Heart left ventricle (tissue), 16 donors: ENCODE measurements at regions not wholly inside any gene's neighbourhood (a gene's known extent, or its start where the extent isn't known, plus 50 kb on each side); places are given as distances from the start of the nearest gene placed in this dataset.

ENCODE experiments used
- ATAC-seq, 4 donors: fragments of 200-7000 bp; cut with Tn5 transposase; one replicate each; pipeline ENCODE4 v1.9.1; 2020 to 2022; ENCODE audit warnings: moderate library complexity in 4 of 4, mild to moderate bottlenecking in 3 of 4, moderate number of reproducible peaks in 1 of 4
- DNase-seq, 5 donors: peaks; one replicate each; pipeline ENCODE4 v3.0.0-alpha.2; 2020
- H3K27ac ChIP-seq, 12 donors: fragments of 200-600 bp; sonication (generic) in 4 of 12; one replicate each; pipeline versions ENCODE4 v1.5.0 to v1.8.0; 2016 to 2022; ENCODE audit warnings: mild to moderate bottlenecking in 2 of 12
- H3K27me3 ChIP-seq, 9 donors: fragments of 200-600 bp; sonication (generic) in 2 of 9; one replicate each; pipeline versions ENCODE4 v1.5.1 to v1.8.0; 2016 to 2022; ENCODE audit warnings: mild to moderate bottlenecking in 3 of 9
- H3K36me3 ChIP-seq, 9 donors: fragments of 200-600 bp; sonication (generic) in 2 of 9; one replicate each; pipeline versions ENCODE4 v1.5.0 to v1.8.0; 2018 to 2022; ENCODE audit warnings: mild to moderate bottlenecking in 2 of 9
- H3K4me1 ChIP-seq, 12 donors: fragments of 200-600 bp; sonication (generic) in 4 of 12; one replicate each; pipeline versions ENCODE4 v1.5.0 to v1.8.0; 2016 to 2022; ENCODE audit warnings: mild to moderate bottlenecking in 3 of 12
- H3K4me3 ChIP-seq, 12 donors: fragments of 200-600 bp; sonication (generic) in 4 of 12; one replicate each; pipeline versions ENCODE4 v1.5.0 to v1.8.0; 2017 to 2022; ENCODE audit warnings: mild to moderate bottlenecking in 9 of 12, moderate library complexity in 4 of 12
- H3K9me3 ChIP-seq, 12 donors: fragments of 200-600 bp; sonication (generic) in 4 of 12; one replicate each; pipeline versions ENCODE4 v1.5.0 to v1.8.0; 2016 to 2022; ENCODE audit warnings: mild to moderate bottlenecking in 1 of 12
- CTCF ChIP-seq, 12 donors: fragments of 200-600 bp; sonication (generic) in 4 of 12; IDR thresholded peaks; one replicate each; pipeline versions ENCODE4 v1.5.0 to v1.8.0; 2018 to 2022; ENCODE audit warnings: antibody characterized with exemption in 12 of 12, mild to moderate bottlenecking in 5 of 12
- POLR2A ChIP-seq, 2 donors: fragments of 450-650 bp; IDR thresholded peaks; one replicate each; pipeline ENCODE4 v1.6.1; 2017; ENCODE audit warnings: antibody characterized with exemption in 2 of 2, mild to moderate bottlenecking in 2 of 2, moderate library complexity in 2 of 2
- WGBS, 4 donors: extraction: QIAGEN DNeasy Blood & Tissue Kit in 2 of 4; methylation state at CpG; one replicate each; pipeline versions ENCODE4 v1.1.5 to v1.1.7; 2013 to 2018; 5-methylcytosine and 5-hydroxymethylcytosine counted together
- intact Hi-C, 10 donors: fragments of 100-400 bp; cut with DNase I; formaldehyde crosslinking; loops; one replicate each; pipeline versions ENCODE4 v1.11.1 to v1.14.2; 2022
- donor health status: ischemic (EF 13 %, LVEDD 7.1; RV severe dilation, severe dysfunction).
- donor health status: healthy with polysubstance abuse.
- donor health status: DM: no; HTN: yes; CAD: no.
- donor health status: DM: no; HTN: no; CAD: no.
- donor health status: ischemic (EF 25% LVEDD 6.9; RV normal size, moderate dysfunction).
- donor health status: ischemic (EF 25% LVEDD 5.7; RV mildly dilated, moderate dysfunction).
- donor health status: healthy.
- donor health status: DM: yes; HTN: yes; CAD: no.
- donor health status: ischemic (EF 35%, LVEDD 5.7; RV mildly dilated, moderate dysfunction).
- donor health status: nonischemic (EF 11% LVEDD 7.7; RV severe dilation, severe dysfunction).
- donor health status: DM: yes; HTN: yes; CAD: no.
- donor health status: PGD.
- donor health status: ischemic (EF 29% LVEDD 5.4; RV normal size, mild dysfunction).
- donor health status: nonischemic (EF 23%, LVEDD 6.1; RV moderate dilation, normal function).

GRCh38 chr12:98317939-98318899 is 197.2 kb upstream of the TMPO start:
- Histone ChIP-seq H3K27ac (no peak overlapping the region), H3K27me3 (no peaks in the 10 kb centered on the region), H3K4me3 (no peak overlapping the region), H3K4me1 (no peaks in the 10 kb centered on the region), H3K36me3 (no peaks in the 10 kb centered on the region), H3K9me3 (peaks cover 0 to 7% (median 0%) of the 10 kb centered on the region in 12 donors)
- 78 to 80% (median 79%) methylated on average over 6 of the region's 6 CpGs for WGBS, 4 donors
- intact Hi-C loops = no loop called here
- no peak for ATAC-seq
- DNase-seq = no peak
- no peak for TF ChIP-seq CTCF (IDR thresholded peaks at IDR 0.05)
- no peak for TF ChIP-seq POLR2A (IDR thresholded peaks at IDR 0.05)

- no peak overlapping the region for H3K27ac ChIP-seq
- no peaks in the 10 kb centered on the region for H3K4me1 ChIP-seq
- intact Hi-C loops = no loop called here
- no peaks in the 10 kb centered on the region for H3K36me3 ChIP-seq
- no peak for DNase-seq
- peaks cover 0 to 7% (median 0%) of the 10 kb centered on the region in 12 donors for H3K9me3 ChIP-seq
- 45 to 64% (median 55%) methylated on average over 1 of the region's 1 CpG for WGBS, 4 donors
- ATAC-seq = no peak
- H3K4me3 ChIP-seq = no peak overlapping the region
- H3K27me3 ChIP-seq = no peaks in the 10 kb centered on the region
- no peak for TF ChIP-seq POLR2A (IDR thresholded peaks at IDR 0.05)
- TF ChIP-seq CTCF (IDR thresholded peaks at IDR 0.05) = no peak
Observed at GRCh38 chr12:98319716-98320425, 195.5 kb upstream of the TMPO start.

GRCh38 chr12:98325003-98325402 is 190.4 kb upstream of the TMPO start:
- Histone ChIP-seq H3K27ac (no peak overlapping the region), H3K9me3 (peaks cover 0 to 4% (median 0%) of the 10 kb centered on the region in 12 donors), H3K4me3 (no peak overlapping the region), H3K27me3 (no peaks in the 10 kb centered on the region), H3K4me1 (no peaks in the 10 kb centered on the region), H3K36me3 (no peaks in the 10 kb centered on the region)
- intact Hi-C loops = no loop called here
- TF ChIP-seq POLR2A (IDR thresholded peaks at IDR 0.05) (no peak), CTCF (IDR thresholded peaks at IDR 0.05) (no peak)
- no peak for DNase-seq
- no peak for ATAC-seq

GRCh38 chr12:98328467-98328866 is 186.9 kb upstream of the TMPO start:
- Histone ChIP-seq H3K4me3 (no peak overlapping the region), H3K9me3 (no peaks in the 10 kb centered on the region), H3K27me3 (no peaks in the 10 kb centered on the region), H3K4me1 (no peaks in the 10 kb centered on the region), H3K27ac (no peak overlapping the region), H3K36me3 (no peaks in the 10 kb centered on the region)
- no peak for DNase-seq
- no peak for TF ChIP-seq POLR2A (IDR thresholded peaks at IDR 0.05)
- no peak for TF ChIP-seq CTCF (IDR thresholded peaks at IDR 0.05)
- 84 to 97% (median 93%) methylated on average over 2 of the region's 2 CpGs for WGBS, 4 donors
- ATAC-seq = no peak
- intact Hi-C loops = no loop called here
